K562 (cell line): ENCODE measurements at regions not wholly inside any gene's neighbourhood (a gene's known extent, or its start where the extent isn't known, plus 50 kb on each side); places are given as distances from the start of the nearest gene placed in this dataset.

Experiments used
- CHD2 ChIP-seq: IDR thresholded peaks from 2 replicates; pipeline ENCODE4 v1.6.1; 2011; ENCODE audit warnings: low read depth, low read length
- FOSL1 ChIP-seq: fragments of 200-800 bp; sonication (Bioruptor generic); conservative IDR thresholded peaks from 2 replicates; pipeline ENCODE4 v1.6.1; 2016; ENCODE audit warnings: missing genetic modification characterization, missing compliant biosample characterization
- HCFC1 ChIP-seq: IDR thresholded peaks from 2 replicates; pipeline ENCODE4 v1.6.1; 2012; ENCODE audit warnings: low read depth, low read length, improper control_type of control experiment
- TF ChIP-seq, protein P1 (sequence below): fragments of 200-800 bp; sonication (Bioruptor generic); IDR thresholded peaks from 2 replicates; pipeline ENCODE4 v1.6.1; 2017; ENCODE audit warnings: missing genetic modification characterization, missing compliant biosample characterization
- TF ChIP-seq, protein P2 (sequence below): fragments of 450-650 bp; IDR thresholded peaks from 2 replicates; pipeline ENCODE4 v1.6.1; 2016; ENCODE audit warnings: low read depth, mild to moderate bottlenecking, moderate library complexity
- TF ChIP-seq, protein P3 (sequence below): sonication (generic); formaldehyde crosslinking; IDR thresholded peaks from 2 replicates; pipeline ENCODE4 v1.8.1; 2023; ENCODE audit warnings: mild to moderate bottlenecking, missing genetic modification reagents
- TF ChIP-seq, protein P4 (sequence below): IDR thresholded peaks from 2 replicates; pipeline ENCODE4 v1.6.1; 2011; ENCODE audit warnings: borderline replicate concordance, low read depth, mild to moderate bottlenecking, moderate library complexity, low read length; ENCODE audit not compliant: insufficient read depth, poor library complexity, severe bottlenecking
- TF ChIP-seq, protein P5 (sequence below), 2 experiments: IDR thresholded peaks; 2 replicates each; pipeline ENCODE4 v1.6.1; 2012; ENCODE audit warnings: improper control_type of control experiment in 2 of 2, low read depth in 2 of 2, low read length in 2 of 2, borderline replicate concordance in 1 of 2

DNA sequence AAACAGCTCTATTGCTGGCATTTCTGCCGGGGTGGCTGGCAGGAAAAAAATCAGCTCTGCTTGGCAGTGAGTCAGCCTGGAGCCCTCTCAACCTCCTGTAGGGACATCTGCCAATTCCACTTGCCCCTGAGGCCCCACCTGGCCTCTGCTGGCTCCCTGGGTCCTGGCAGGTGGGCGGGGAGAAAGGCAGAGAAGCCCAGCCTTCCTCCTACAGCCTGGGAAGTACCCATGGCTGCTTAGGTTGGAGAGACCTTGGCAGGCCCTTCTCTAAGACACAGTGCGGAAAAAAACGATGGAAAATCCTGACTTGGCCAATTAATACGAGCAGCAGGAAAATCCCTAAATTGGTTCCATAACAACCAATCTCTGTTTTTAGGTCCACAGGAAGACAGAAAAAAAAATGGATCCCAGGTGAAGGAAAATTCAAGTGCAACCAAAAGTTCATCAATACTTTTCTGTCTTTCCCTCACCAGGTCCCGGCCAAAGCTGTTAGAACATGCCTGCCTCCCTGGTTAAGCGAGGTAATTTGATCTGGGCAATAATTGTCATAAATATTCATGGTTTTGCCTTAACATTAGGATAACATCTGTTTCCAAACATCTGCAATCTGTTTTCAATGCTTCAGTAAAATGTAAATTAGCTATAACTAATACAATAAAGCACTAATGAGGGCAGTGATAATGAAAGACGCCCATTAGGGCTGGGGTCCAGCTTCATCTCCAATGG is 245.9 kb downstream of the TFCP2L1 start (continued):
- TF ChIP-seq FOSL1 (tag) (no peak), HCFC1 (no peak), CHD2 (no peak)
- TF ChIP-seq, protein P1, sequence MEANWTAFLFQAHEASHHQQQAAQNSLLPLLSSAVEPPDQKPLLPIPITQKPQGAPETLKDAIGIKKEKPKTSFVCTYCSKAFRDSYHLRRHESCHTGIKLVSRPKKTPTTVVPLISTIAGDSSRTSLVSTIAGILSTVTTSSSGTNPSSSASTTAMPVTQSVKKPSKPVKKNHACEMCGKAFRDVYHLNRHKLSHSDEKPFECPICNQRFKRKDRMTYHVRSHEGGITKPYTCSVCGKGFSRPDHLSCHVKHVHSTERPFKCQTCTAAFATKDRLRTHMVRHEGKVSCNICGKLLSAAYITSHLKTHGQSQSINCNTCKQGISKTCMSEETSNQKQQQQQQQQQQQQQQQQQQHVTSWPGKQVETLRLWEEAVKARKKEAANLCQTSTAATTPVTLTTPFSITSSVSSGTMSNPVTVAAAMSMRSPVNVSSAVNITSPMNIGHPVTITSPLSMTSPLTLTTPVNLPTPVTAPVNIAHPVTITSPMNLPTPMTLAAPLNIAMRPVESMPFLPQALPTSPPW (CRISPR knock-in tag) = no peak
- TF ChIP-seq, protein P2, sequence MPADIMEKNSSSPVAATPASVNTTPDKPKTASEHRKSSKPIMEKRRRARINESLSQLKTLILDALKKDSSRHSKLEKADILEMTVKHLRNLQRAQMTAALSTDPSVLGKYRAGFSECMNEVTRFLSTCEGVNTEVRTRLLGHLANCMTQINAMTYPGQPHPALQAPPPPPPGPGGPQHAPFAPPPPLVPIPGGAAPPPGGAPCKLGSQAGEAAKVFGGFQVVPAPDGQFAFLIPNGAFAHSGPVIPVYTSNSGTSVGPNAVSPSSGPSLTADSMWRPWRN = no peak
- TF ChIP-seq, protein P3, sequence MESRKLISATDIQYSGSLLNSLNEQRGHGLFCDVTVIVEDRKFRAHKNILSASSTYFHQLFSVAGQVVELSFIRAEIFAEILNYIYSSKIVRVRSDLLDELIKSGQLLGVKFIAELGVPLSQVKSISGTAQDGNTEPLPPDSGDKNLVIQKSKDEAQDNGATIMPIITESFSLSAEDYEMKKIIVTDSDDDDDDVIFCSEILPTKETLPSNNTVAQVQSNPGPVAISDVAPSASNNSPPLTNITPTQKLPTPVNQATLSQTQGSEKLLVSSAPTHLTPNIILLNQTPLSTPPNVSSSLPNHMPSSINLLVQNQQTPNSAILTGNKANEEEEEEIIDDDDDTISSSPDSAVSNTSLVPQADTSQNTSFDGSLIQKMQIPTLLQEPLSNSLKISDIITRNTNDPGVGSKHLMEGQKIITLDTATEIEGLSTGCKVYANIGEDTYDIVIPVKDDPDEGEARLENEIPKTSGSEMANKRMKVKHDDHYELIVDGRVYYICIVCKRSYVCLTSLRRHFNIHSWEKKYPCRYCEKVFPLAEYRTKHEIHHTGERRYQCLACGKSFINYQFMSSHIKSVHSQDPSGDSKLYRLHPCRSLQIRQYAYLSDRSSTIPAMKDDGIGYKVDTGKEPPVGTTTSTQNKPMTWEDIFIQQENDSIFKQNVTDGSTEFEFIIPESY = no peak
- TF ChIP-seq, protein P4, sequence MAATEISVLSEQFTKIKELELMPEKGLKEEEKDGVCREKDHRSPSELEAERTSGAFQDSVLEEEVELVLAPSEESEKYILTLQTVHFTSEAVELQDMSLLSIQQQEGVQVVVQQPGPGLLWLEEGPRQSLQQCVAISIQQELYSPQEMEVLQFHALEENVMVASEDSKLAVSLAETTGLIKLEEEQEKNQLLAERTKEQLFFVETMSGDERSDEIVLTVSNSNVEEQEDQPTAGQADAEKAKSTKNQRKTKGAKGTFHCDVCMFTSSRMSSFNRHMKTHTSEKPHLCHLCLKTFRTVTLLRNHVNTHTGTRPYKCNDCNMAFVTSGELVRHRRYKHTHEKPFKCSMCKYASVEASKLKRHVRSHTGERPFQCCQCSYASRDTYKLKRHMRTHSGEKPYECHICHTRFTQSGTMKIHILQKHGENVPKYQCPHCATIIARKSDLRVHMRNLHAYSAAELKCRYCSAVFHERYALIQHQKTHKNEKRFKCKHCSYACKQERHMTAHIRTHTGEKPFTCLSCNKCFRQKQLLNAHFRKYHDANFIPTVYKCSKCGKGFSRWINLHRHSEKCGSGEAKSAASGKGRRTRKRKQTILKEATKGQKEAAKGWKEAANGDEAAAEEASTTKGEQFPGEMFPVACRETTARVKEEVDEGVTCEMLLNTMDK = no peak
- TF ChIP-seq, protein P5, sequence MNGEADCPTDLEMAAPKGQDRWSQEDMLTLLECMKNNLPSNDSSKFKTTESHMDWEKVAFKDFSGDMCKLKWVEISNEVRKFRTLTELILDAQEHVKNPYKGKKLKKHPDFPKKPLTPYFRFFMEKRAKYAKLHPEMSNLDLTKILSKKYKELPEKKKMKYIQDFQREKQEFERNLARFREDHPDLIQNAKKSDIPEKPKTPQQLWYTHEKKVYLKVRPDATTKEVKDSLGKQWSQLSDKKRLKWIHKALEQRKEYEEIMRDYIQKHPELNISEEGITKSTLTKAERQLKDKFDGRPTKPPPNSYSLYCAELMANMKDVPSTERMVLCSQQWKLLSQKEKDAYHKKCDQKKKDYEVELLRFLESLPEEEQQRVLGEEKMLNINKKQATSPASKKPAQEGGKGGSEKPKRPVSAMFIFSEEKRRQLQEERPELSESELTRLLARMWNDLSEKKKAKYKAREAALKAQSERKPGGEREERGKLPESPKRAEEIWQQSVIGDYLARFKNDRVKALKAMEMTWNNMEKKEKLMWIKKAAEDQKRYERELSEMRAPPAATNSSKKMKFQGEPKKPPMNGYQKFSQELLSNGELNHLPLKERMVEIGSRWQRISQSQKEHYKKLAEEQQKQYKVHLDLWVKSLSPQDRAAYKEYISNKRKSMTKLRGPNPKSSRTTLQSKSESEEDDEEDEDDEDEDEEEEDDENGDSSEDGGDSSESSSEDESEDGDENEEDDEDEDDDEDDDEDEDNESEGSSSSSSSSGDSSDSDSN (IDR thresholded peaks at IDR 0.05; ENCODE audit: borderline replicate concordance in 1 of 2, low read depth in 2 of 2, low read length in 2 of 2) = no peak
